ENCODE measurements at regions not wholly inside any gene's neighbourhood (a gene's known extent, or its start where the extent isn't known, plus 50 kb on each side); places are given as distances from the start of the nearest gene placed in this dataset.
A peak's percentile ranks its signal among the peaks of the same experiment; 100 is the strongest.

DNA sequence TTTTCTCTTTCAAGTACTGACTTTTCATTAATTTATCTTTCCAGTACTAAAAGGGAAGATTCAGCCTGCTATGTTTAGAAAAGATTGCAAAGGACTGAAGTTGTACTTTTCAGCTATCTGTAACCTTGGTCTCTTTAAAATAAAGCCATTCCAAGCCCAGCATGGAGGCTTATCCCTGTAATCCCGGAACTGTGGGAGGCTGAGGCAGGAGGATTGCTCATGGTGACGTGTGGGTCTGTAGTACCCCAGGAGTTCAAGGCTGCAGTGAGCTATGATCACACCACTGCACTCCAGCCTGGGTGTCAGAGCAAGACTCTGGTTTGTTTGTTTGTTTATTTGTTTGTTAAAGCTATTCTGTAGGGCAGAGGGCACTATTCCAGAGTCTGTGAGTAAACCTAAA, 50.6 kb upstream of the TMEM170B start:
- H3K36me3 ChIP-seq = no peaks in the 10 kb centered on the region
- no peak for DNase-seq
- no peaks in the 10 kb centered on the region for H3K4me1 ChIP-seq
- no peaks in the 10 kb centered on the region for H3K9me3 ChIP-seq
- no peak overlapping the region for H3K27ac ChIP-seq
- H3K4me3 ChIP-seq = no peak overlapping the region
- intact Hi-C loops (cut with DNase I) = no loop called here
- TF ChIP-seq, protein P1, sequence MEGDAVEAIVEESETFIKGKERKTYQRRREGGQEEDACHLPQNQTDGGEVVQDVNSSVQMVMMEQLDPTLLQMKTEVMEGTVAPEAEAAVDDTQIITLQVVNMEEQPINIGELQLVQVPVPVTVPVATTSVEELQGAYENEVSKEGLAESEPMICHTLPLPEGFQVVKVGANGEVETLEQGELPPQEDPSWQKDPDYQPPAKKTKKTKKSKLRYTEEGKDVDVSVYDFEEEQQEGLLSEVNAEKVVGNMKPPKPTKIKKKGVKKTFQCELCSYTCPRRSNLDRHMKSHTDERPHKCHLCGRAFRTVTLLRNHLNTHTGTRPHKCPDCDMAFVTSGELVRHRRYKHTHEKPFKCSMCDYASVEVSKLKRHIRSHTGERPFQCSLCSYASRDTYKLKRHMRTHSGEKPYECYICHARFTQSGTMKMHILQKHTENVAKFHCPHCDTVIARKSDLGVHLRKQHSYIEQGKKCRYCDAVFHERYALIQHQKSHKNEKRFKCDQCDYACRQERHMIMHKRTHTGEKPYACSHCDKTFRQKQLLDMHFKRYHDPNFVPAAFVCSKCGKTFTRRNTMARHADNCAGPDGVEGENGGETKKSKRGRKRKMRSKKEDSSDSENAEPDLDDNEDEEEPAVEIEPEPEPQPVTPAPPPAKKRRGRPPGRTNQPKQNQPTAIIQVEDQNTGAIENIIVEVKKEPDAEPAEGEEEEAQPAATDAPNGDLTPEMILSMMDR (IDR thresholded peaks at IDR 0.05) = no peak
- no peaks in the 10 kb centered on the region for H3K27me3 ChIP-seq
- no peak for ATAC-seq

DNA sequence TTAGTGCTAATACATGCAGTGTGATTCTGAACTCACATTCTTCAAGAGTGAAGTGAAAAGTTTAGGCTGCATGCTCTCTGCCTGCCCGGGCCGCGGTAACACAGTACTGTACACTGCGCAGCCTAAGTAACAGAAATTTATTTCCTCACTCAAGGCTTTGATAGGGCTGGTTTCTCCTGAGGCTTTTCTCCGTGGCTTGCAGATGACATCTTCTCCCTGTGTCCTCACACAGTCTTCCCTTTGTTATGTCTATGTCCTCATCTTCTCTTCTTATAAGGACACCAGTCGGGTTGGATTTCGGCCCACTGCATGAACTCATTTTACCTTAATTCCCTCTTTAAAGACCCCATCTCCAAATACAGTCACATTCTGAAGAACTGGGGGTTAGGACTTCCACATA, 51.1 kb upstream of the TMEM170B start:
- Histone ChIP-seq H3K36me3 (no peaks in the 10 kb centered on the region), H3K9me3 (no peaks in the 10 kb centered on the region), H3K27ac (no peak overlapping the region), H3K4me3 (no peak overlapping the region), H3K4me1 (no peaks in the 10 kb centered on the region), H3K27me3 (no peaks in the 10 kb centered on the region)
- TF ChIP-seq, protein P1 (IDR thresholded peaks at IDR 0.05) = no peak
- no peak for DNase-seq
- intact Hi-C loops (cut with DNase I) = no loop called here
- no peak for ATAC-seq

DNA sequence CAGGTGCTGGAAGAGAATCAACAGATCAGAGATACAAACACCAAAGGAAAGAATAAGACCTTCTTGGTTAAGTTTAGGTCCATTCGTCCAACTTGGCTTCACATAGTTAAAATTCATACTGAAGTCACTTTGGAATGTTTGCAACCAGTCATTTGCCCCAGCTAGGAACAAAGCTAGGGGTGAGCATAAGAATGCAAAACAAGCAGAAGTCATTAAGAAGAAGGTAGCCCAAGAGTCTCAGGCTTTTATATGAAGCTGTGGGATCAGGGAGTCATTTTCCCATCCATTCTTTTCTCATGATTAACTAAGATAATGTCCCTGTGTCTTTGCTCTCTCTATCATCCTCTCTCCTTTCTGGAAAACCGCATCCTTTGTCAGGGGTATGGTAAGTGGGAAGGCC, 51.5 kb upstream of the TMEM170B start:
- H3K27me3 ChIP-seq = no peaks in the 10 kb centered on the region
- no peak for DNase-seq
- H3K27ac ChIP-seq = no peak overlapping the region
- intact Hi-C loops (cut with DNase I) = no loop called here
- H3K4me3 ChIP-seq = no peak overlapping the region
- no peaks in the 10 kb centered on the region for H3K4me1 ChIP-seq
- TF ChIP-seq, protein P1 (IDR thresholded peaks at IDR 0.05) = no peak
- no peaks in the 10 kb centered on the region for H3K9me3 ChIP-seq
- no peaks in the 10 kb centered on the region for H3K36me3 ChIP-seq
- no peak for ATAC-seq

DNA sequence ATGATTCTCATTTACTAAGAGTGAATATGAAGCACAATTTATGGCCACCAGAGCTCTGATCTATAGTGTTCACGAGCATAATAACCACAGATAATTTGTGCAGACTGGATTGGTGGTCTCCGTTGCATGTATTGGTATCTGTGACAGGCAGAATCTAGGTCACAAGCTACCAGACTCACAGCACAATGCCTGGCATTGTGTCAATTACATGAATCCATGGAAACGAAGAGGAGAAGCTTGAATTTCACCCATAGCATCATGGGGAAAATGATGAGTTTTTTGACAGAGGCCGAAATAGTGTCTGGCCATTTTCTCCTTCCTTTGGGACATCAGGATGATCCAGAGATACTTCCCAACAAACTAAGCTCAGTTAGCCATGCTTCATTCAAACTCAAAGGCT, 52.3 kb upstream of the TMEM170B start:
- TF ChIP-seq, protein P1 (IDR thresholded peaks at IDR 0.05) = no peak
- ATAC-seq (no peak), DNase-seq (no peak)
- Histone ChIP-seq H3K9me3 (no peaks in the 10 kb centered on the region), H3K4me1 (no peaks in the 10 kb centered on the region), H3K27me3 (no peaks in the 10 kb centered on the region), H3K36me3 (no peaks in the 10 kb centered on the region), H3K4me3 (no peak overlapping the region), H3K27ac (no peak overlapping the region)
- intact Hi-C loops (cut with DNase I) = no loop called here

DNA sequence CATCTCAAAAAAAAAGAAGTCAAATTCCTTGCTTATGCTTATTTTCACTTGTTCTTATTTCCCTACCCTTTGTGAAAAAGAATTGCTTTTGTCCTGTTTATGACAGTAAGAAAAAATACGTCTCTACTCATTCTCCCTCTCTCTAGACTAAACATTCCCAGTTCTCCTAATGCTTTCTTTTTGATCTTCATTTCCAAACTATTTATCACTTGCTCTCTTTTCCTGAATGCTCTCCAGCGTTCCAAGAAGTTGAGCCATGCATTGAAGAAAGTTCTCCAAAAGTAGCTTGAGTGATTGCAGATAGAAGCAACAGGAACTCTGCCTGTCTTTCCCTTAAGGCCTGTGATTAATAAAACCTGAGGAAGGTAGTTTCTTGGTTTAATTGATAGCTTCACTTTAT, 53.1 kb upstream of the TMEM170B start:
- Histone ChIP-seq H3K4me1 (no peaks in the 10 kb centered on the region), H3K9me3 (no peaks in the 10 kb centered on the region), H3K4me3 (no peak overlapping the region), H3K27ac (no peak overlapping the region), H3K27me3 (no peaks in the 10 kb centered on the region), H3K36me3 (no peaks in the 10 kb centered on the region)
- ATAC-seq = peak; percentile 21
- intact Hi-C loops (cut with DNase I) = no loop called here
- TF ChIP-seq, protein P1 (IDR thresholded peaks at IDR 0.05) = no peak
- DNase-seq = no peak
